ENCODE measurements at regions not wholly inside any gene's neighbourhood (a gene's known extent, or its start where the extent isn't known, plus 50 kb on each side); places are given as distances from the start of the nearest gene placed in this dataset.

GRCh38 chr11:114785820-114786219, 107.5 kb downstream of the NXPE2 start:
- H3K27ac ChIP-seq: no peak overlapping the region
- TF ChIP-seq CTCF (conservative IDR thresholded peaks at IDR 0.05): no peak

- H3K27ac ChIP-seq: no peak overlapping the region
- TF ChIP-seq CTCF (conservative IDR thresholded peaks at IDR 0.05): no peak
Observed at GRCh38 chr11:114787126-114787525, 108.8 kb downstream of the NXPE2 start.

- TF ChIP-seq CTCF (conservative IDR thresholded peaks at IDR 0.05): no peak
- H3K27ac ChIP-seq: no peak overlapping the region
Observed at GRCh38 chr11:114790910-114791309, 112.6 kb downstream of the NXPE2 start.

GRCh38 chr11:114794048-114794684, 115.8 kb downstream of the NXPE2 start:
- no peak for TF ChIP-seq CTCF (conservative IDR thresholded peaks at IDR 0.05)
- H3K27ac ChIP-seq: no peak overlapping the region

- no peak overlapping the region for H3K27ac ChIP-seq
- TF ChIP-seq CTCF (conservative IDR thresholded peaks at IDR 0.05): no peak
Observed at GRCh38 chr11:114796954-114797721, 118.8 kb downstream of the NXPE2 start.

GRCh38 chr11:114799476-114799875, 121.1 kb downstream of the NXPE2 start:
- no peak overlapping the region for H3K27ac ChIP-seq
- no peak for TF ChIP-seq CTCF (conservative IDR thresholded peaks at IDR 0.05)

- TF ChIP-seq CTCF (conservative IDR thresholded peaks at IDR 0.05): no peak
Observed at GRCh38 chr11:114801773-114802172, 123.4 kb downstream of the NXPE2 start.

More at GRCh38 chr11:114801773-114802172, 123.4 kb downstream of the NXPE2 start:
- no peak overlapping the region for H3K27ac ChIP-seq

Measured in VCaP (cell line).